Heart right ventricle (tissue), 16 donors: ENCODE measurements at regions not wholly inside any gene's neighbourhood (a gene's known extent, or its start where the extent isn't known, plus 50 kb on each side); places are given as distances from the start of the nearest gene placed in this dataset.

ENCODE experiments used
- ATAC-seq, 8 donors: fragments of 200-7000 bp; cut with Tn5 transposase; one replicate each; pipeline ENCODE4 v1.9.1; 2020; ENCODE audit warnings: mild to moderate bottlenecking in 8 of 8, moderate library complexity in 8 of 8, moderate number of reproducible peaks in 1 of 8
- DNase-seq, 2 donors: peaks; one replicate each; pipeline ENCODE4 v3.0.0-alpha.2; 2020
- H3K27ac ChIP-seq, 10 donors: fragments of 200-600 bp; sonication (generic) in 2 of 10; one replicate each; pipeline versions ENCODE4 v1.5.0 to v1.8.0; 2020 to 2022; ENCODE audit warnings: mild to moderate bottlenecking in 3 of 10
- H3K27me3 ChIP-seq, 7 donors: fragments of 200-600 bp; one replicate each; pipeline ENCODE4 v1.8.0; 2021 to 2022; ENCODE audit warnings: mild to moderate bottlenecking in 2 of 7
- H3K36me3 ChIP-seq, 9 donors: fragments of 200-600 bp; sonication (generic) in 1 of 9; one replicate each; pipeline versions ENCODE4 v1.5.0 to v1.8.0; 2020 to 2022; ENCODE audit warnings: mild to moderate bottlenecking in 2 of 9
- H3K4me1 ChIP-seq, 9 donors: fragments of 200-600 bp; sonication (generic) in 1 of 9; one replicate each; pipeline versions ENCODE4 v1.5.0 to v1.8.0; 2020 to 2022; ENCODE audit warnings: mild to moderate bottlenecking in 4 of 9
- H3K4me3 ChIP-seq, 10 donors: fragments of 200-600 bp; sonication (generic) in 2 of 10; one replicate each; pipeline versions ENCODE4 v1.5.0 to v1.8.0; 2020 to 2022; ENCODE audit warnings: mild to moderate bottlenecking in 7 of 10, moderate library complexity in 2 of 10
- H3K9me3 ChIP-seq, 11 donors: fragments of 200-600 bp in 10 of 11; sonication (generic) in 2 of 11; one replicate each; pipeline versions ENCODE4 v1.5.0 to v1.8.0; 2013 to 2022; ENCODE audit warnings: mild to moderate bottlenecking in 2 of 11, control low read depth in 1 of 11, moderate library complexity in 1 of 11
- CTCF ChIP-seq, 9 donors: fragments of 200-600 bp; sonication (generic) in 2 of 9; IDR thresholded peaks; one replicate each; pipeline versions ENCODE4 v1.5.0 to v1.8.0; 2021 to 2022; ENCODE audit warnings: antibody characterized with exemption in 9 of 9, mild to moderate bottlenecking in 5 of 9, moderate library complexity in 1 of 9
- WGBS, 2 donors: extraction: QIAGEN DNeasy Blood & Tissue Kit; methylation state at CpG; one replicate each; pipeline ENCODE4 v1.1.7; 2013; ENCODE audit warnings: inconsistent platforms in 1 of 2; 5-methylcytosine and 5-hydroxymethylcytosine counted together
- intact Hi-C, 10 donors: fragments of 100-400 bp; cut with DNase I; formaldehyde crosslinking; loops; one replicate each; pipeline versions ENCODE4 v1.11.1 to v1.14.2; 2022
- donor health status: Arrhythmogenic right ventricular cardiomyopathy.
- donor health status: ischemic (EF 13 %, LVEDD 7.1; RV severe dilation, severe dysfunction).
- donor health status: healthy with polysubstance abuse.
- donor health status: DM: no; HTN: yes; CAD: no.
- donor health status: DM: no; HTN: no; CAD: no.
- donor health status: ischemic (EF 25% LVEDD 6.9; RV normal size, moderate dysfunction).
- donor health status: ischemic (EF 25% LVEDD 5.7; RV mildly dilated, moderate dysfunction).
- donor health status: healthy.
- donor health status: DM: yes; HTN: yes; CAD: no.
- donor health status: Ischemic cardiomyopathy.
- donor health status: ischemic (EF 35%, LVEDD 5.7; RV mildly dilated, moderate dysfunction).
- donor health status: nonischemic (EF 11% LVEDD 7.7; RV severe dilation, severe dysfunction).
- donor health status: DM: yes; HTN: yes; CAD: no.
- donor health status: PGD.
- donor health status: ischemic (EF 29% LVEDD 5.4; RV normal size, mild dysfunction).
- donor health status: nonischemic (EF 23%, LVEDD 6.1; RV moderate dilation, normal function).

GRCh38 chr6:106872049-106872448, 102.5 kb downstream of the CD24 start:
- WGBS, 2 donors: 54 to 57% methylated on average over 3 of the region's 3 CpGs
- Histone ChIP-seq H3K27ac (no peak overlapping the region), H3K4me3 (no peak overlapping the region), H3K27me3 (no peaks in the 10 kb centered on the region), H3K36me3 (no peaks in the 10 kb centered on the region), H3K4me1 (no peaks in the 10 kb centered on the region), H3K9me3 (peaks cover 0 to 21% (median 0%) of the 10 kb centered on the region in 11 donors)
- DNase-seq (no peak), ATAC-seq (no peak)
- intact Hi-C loops: no loop called here
- TF ChIP-seq CTCF (IDR thresholded peaks at IDR 0.05): no peak

GRCh38 chr6:106870824-106871717, 103.5 kb downstream of the CD24 start:
- intact Hi-C loops: no loop called here
- ATAC-seq: no peak
- 59 to 60% methylated on average over 3 of the region's 3 CpGs for WGBS, 2 donors

GRCh38 chr6:106870069-106870468, 104.5 kb downstream of the CD24 start:
- Histone ChIP-seq H3K27ac (no peak overlapping the region), H3K27me3 (no peaks in the 10 kb centered on the region), H3K4me1 (no peaks in the 10 kb centered on the region), H3K4me3 (no peak overlapping the region), H3K9me3 (peaks cover 0 to 9% (median 0%) of the 10 kb centered on the region in 11 donors), H3K36me3 (no peaks in the 10 kb centered on the region)
- intact Hi-C loops: no loop called here
- 39 to 43% methylated on average over 1 of the region's 1 CpG for WGBS, 2 donors
- no peak for DNase-seq
- no peak for ATAC-seq
- no peak for TF ChIP-seq CTCF (IDR thresholded peaks at IDR 0.05)

More at GRCh38 chr6:106870824-106871717, 103.5 kb downstream of the CD24 start:
- TF ChIP-seq CTCF (IDR thresholded peaks at IDR 0.05): no peak
- Histone ChIP-seq H3K4me1 (no peaks in the 10 kb centered on the region), H3K4me3 (no peak overlapping the region), H3K27ac (no peak overlapping the region), H3K27me3 (no peaks in the 10 kb centered on the region), H3K9me3 (peaks cover 0 to 18% (median 0%) of the 10 kb centered on the region in 11 donors), H3K36me3 (no peaks in the 10 kb centered on the region)
- DNase-seq: no peak

GRCh38 chr6:106869203-106869602, 105.3 kb downstream of the CD24 start:
- no peak for DNase-seq
- intact Hi-C loops: no loop called here
- Histone ChIP-seq H3K9me3 (peaks cover 0 to 9% (median 0%) of the 10 kb centered on the region in 11 donors), H3K4me1 (no peaks in the 10 kb centered on the region), H3K4me3 (no peak overlapping the region), H3K27me3 (no peaks in the 10 kb centered on the region), H3K27ac (no peak overlapping the region), H3K36me3 (no peaks in the 10 kb centered on the region)
- TF ChIP-seq CTCF (IDR thresholded peaks at IDR 0.05): no peak
- ATAC-seq: no peak
- 84 to 91% methylated on average over 5 of the region's 5 CpGs for WGBS, 2 donors
